Activated T-helper 17 cell treated with anti-CD3 and anti-CD28 coated beads, Interleukin-2, amount 50 U/mL, for 72 hours (primary cell): ENCODE measurements at regions not wholly inside any gene's neighbourhood (a gene's known extent, or its start where the extent isn't known, plus 50 kb on each side); places are given as distances from the start of the nearest gene placed in this dataset.
"Not testable (repeated sequence)": the region's sequence is repeated elsewhere in the genome, so short reads cannot be mapped to it uniquely, and the experiment has no call there.

Experiments
- ATAC-seq: fragments of 150-1000 bp; cut with Tn5 transposase; replicated peaks from 2 replicates; pipeline ENCODE4 v1.10.0; 2021; ENCODE audit warnings: mild to moderate bottlenecking, moderate library complexity
- H3K27ac Mint-ChIP-seq: one replicate; pipeline ENCODE4 v1.8.0; 2022; ENCODE audit warnings: mixed read lengths
- H3K27me3 Mint-ChIP-seq: one replicate; pipeline ENCODE4 v1.8.0; 2022; ENCODE audit warnings: mixed read lengths
- H3K36me3 Mint-ChIP-seq: one replicate; pipeline ENCODE4 v1.8.0; 2022; ENCODE audit warnings: low read depth, mild to moderate bottlenecking, mixed read lengths
- H3K4me1 Mint-ChIP-seq: one replicate; pipeline ENCODE4 v1.8.0; 2022; ENCODE audit warnings: mixed read lengths
- H3K4me3 Mint-ChIP-seq: one replicate; pipeline ENCODE4 v1.8.0; 2022; ENCODE audit warnings: mild to moderate bottlenecking, mixed read lengths
- H3K9me3 Mint-ChIP-seq: one replicate; pipeline ENCODE4 v1.8.0; 2022; ENCODE audit warnings: mixed read lengths

- not testable (repeated sequence) for H3K36me3 Mint-ChIP-seq, H3K4me3 Mint-ChIP-seq, H3K27ac Mint-ChIP-seq, ATAC-seq, H3K27me3 Mint-ChIP-seq
- H3K4me1 Mint-ChIP-seq = peaks cover 17% of the 10 kb centered on the region
- H3K9me3 Mint-ChIP-seq = peaks cover 26% of the 10 kb centered on the region
Measured at GRCh38 chr4:49117951-49118350, 131.9 kb downstream of the CWH43 start.

GRCh38 chr4:49118379-49119212 is 132.5 kb downstream of the CWH43 start:
- ATAC-seq = peak; percentile 68
- H3K4me3 Mint-ChIP-seq, H3K27ac Mint-ChIP-seq, H3K36me3 Mint-ChIP-seq, H3K27me3 Mint-ChIP-seq: not testable (repeated sequence)
- H3K4me1 Mint-ChIP-seq = peaks cover 17% of the 10 kb centered on the region
- peaks cover 26% of the 10 kb centered on the region for H3K9me3 Mint-ChIP-seq

GRCh38 chr4:49119345-49119744 is 133.3 kb downstream of the CWH43 start:
- not testable (repeated sequence) for H3K36me3 Mint-ChIP-seq, H3K27me3 Mint-ChIP-seq, H3K27ac Mint-ChIP-seq, H3K4me3 Mint-ChIP-seq, ATAC-seq
- Mint-ChIP-seq H3K9me3 (peaks cover 26% of the 10 kb centered on the region), H3K4me1 (peaks cover 17% of the 10 kb centered on the region)

- H3K27ac Mint-ChIP-seq = not testable (repeated sequence)
- peaks cover 26% of the 10 kb centered on the region for H3K9me3 Mint-ChIP-seq
Measured at GRCh38 chr4:49120042-49120779, 134.1 kb downstream of the CWH43 start.

GRCh38 chr4:49120804-49121203 is 134.7 kb downstream of the CWH43 start:
- H3K36me3 Mint-ChIP-seq, H3K27me3 Mint-ChIP-seq, H3K27ac Mint-ChIP-seq, H3K4me3 Mint-ChIP-seq: not testable (repeated sequence)
- peak; percentile 25 for ATAC-seq
- Mint-ChIP-seq H3K9me3 (peaks cover 26% of the 10 kb centered on the region), H3K4me1 (peaks cover 17% of the 10 kb centered on the region)

More at GRCh38 chr4:49120042-49120779, 134.1 kb downstream of the CWH43 start:
- not testable (repeated sequence) for H3K27me3 Mint-ChIP-seq, H3K4me3 Mint-ChIP-seq, ATAC-seq, H3K36me3 Mint-ChIP-seq
- H3K4me1 Mint-ChIP-seq = peaks cover 17% of the 10 kb centered on the region

GRCh38 chr4:49126443-49126842 is 140.4 kb downstream of the CWH43 start:
- ATAC-seq, H3K4me1 Mint-ChIP-seq, H3K36me3 Mint-ChIP-seq, H3K27ac Mint-ChIP-seq, H3K9me3 Mint-ChIP-seq, H3K27me3 Mint-ChIP-seq, H3K4me3 Mint-ChIP-seq: not testable (repeated sequence)

- H3K27me3 Mint-ChIP-seq, H3K27ac Mint-ChIP-seq: not testable (repeated sequence)
Measured at GRCh38 chr4:49126858-49127257, 140.8 kb downstream of the CWH43 start.

GRCh38 chr4:49129385-49129784 is 143.3 kb downstream of the CWH43 start:
- not testable (repeated sequence) for H3K4me1 Mint-ChIP-seq, H3K27me3 Mint-ChIP-seq, H3K27ac Mint-ChIP-seq, ATAC-seq, H3K36me3 Mint-ChIP-seq, H3K9me3 Mint-ChIP-seq, H3K4me3 Mint-ChIP-seq

More at GRCh38 chr4:49126858-49127257, 140.8 kb downstream of the CWH43 start:
- not testable (repeated sequence) for ATAC-seq, H3K4me1 Mint-ChIP-seq, H3K9me3 Mint-ChIP-seq, H3K4me3 Mint-ChIP-seq, H3K36me3 Mint-ChIP-seq

- not testable (repeated sequence) for H3K27ac Mint-ChIP-seq, H3K4me3 Mint-ChIP-seq, H3K36me3 Mint-ChIP-seq, H3K9me3 Mint-ChIP-seq, H3K27me3 Mint-ChIP-seq, H3K4me1 Mint-ChIP-seq, ATAC-seq
Measured at GRCh38 chr4:49129870-49130269, 143.8 kb downstream of the CWH43 start.

- not testable (repeated sequence) for ATAC-seq, H3K9me3 Mint-ChIP-seq, H3K27ac Mint-ChIP-seq, H3K27me3 Mint-ChIP-seq, H3K36me3 Mint-ChIP-seq, H3K4me3 Mint-ChIP-seq, H3K4me1 Mint-ChIP-seq
Measured at GRCh38 chr4:49130724-49131123, 144.6 kb downstream of the CWH43 start.

GRCh38 chr4:49137043-49137442 is 151.0 kb downstream of the CWH43 start:
- not testable (repeated sequence) for H3K36me3 Mint-ChIP-seq, H3K27ac Mint-ChIP-seq, H3K27me3 Mint-ChIP-seq, H3K4me1 Mint-ChIP-seq, H3K9me3 Mint-ChIP-seq, H3K4me3 Mint-ChIP-seq
- ATAC-seq = peak; percentile 61

- not testable (repeated sequence) for H3K4me1 Mint-ChIP-seq, H3K36me3 Mint-ChIP-seq, H3K27ac Mint-ChIP-seq, ATAC-seq, H3K9me3 Mint-ChIP-seq, H3K27me3 Mint-ChIP-seq, H3K4me3 Mint-ChIP-seq
Measured at GRCh38 chr4:49137961-49138360, 151.9 kb downstream of the CWH43 start.

- not testable (repeated sequence) for H3K4me3 Mint-ChIP-seq, H3K27ac Mint-ChIP-seq, H3K27me3 Mint-ChIP-seq, H3K4me1 Mint-ChIP-seq, ATAC-seq, H3K36me3 Mint-ChIP-seq, H3K9me3 Mint-ChIP-seq
Measured at GRCh38 chr4:49138818-49139217, 152.7 kb downstream of the CWH43 start.

- H3K27ac Mint-ChIP-seq, H3K27me3 Mint-ChIP-seq, H3K4me1 Mint-ChIP-seq, H3K4me3 Mint-ChIP-seq, H3K36me3 Mint-ChIP-seq, H3K9me3 Mint-ChIP-seq: not testable (repeated sequence)
- ATAC-seq = peak; percentile 59
Measured at GRCh38 chr4:49139513-49139912, 153.4 kb downstream of the CWH43 start.

GRCh38 chr4:49140351-49140750 is 154.3 kb downstream of the CWH43 start:
- not testable (repeated sequence) for ATAC-seq, H3K27me3 Mint-ChIP-seq, H3K27ac Mint-ChIP-seq, H3K4me1 Mint-ChIP-seq, H3K4me3 Mint-ChIP-seq, H3K36me3 Mint-ChIP-seq, H3K9me3 Mint-ChIP-seq
